Tibial artery (tissue), 4 donors: ENCODE measurements at regions not wholly inside any gene's neighbourhood (a gene's known extent, or its start where the extent isn't known, plus 50 kb on each side); places are given as distances from the start of the nearest gene placed in this dataset.
"Not testable (repeated sequence)": the region's sequence is repeated elsewhere in the genome, so short reads cannot be mapped to it uniquely, and the experiment has no call there.

Experiments used
- DNase-seq, 2 donors: peaks; one replicate each; pipeline ENCODE4 v3.0.0-alpha.2; 2019
- H3K27ac ChIP-seq, 2 donors: fragments of 200-600 bp; sonication (generic) in 1 of 2; 1 replicate in 1 of 2; 2 replicates in 1 of 2; pipeline ENCODE4 v1.5.1; 2018 to 2019; ENCODE audit warnings: mild to moderate bottlenecking in 1 of 2
- H3K27me3 ChIP-seq, 2 donors: fragments of 200-600 bp; sonication (generic) in 1 of 2; one replicate each; pipeline versions ENCODE4 v1.5.1 to v1.6.0; 2016 to 2019
- H3K36me3 ChIP-seq, 3 donors: fragments of 200-600 bp; sonication (generic) in 2 of 3; one replicate each; pipeline ENCODE4 v1.5.1; 2016 to 2019; ENCODE audit warnings: mild to moderate bottlenecking in 2 of 3
- H3K4me1 ChIP-seq, 4 donors: fragments of 200-600 bp; sonication (generic) in 2 of 4; 1 replicate in 3 of 4; 2 replicates in 1 of 4; pipeline ENCODE4 v1.5.1; 2016 to 2019
- H3K4me3 ChIP-seq, 2 donors: fragments of 200-600 bp; sonication (generic) in 1 of 2; 1 replicate in 1 of 2; 2 replicates in 1 of 2; pipeline ENCODE4 v1.5.1; 2018 to 2019; ENCODE audit warnings: mild to moderate bottlenecking in 2 of 2
- H3K9me3 ChIP-seq, 3 donors: fragments of 200-600 bp; sonication (generic) in 1 of 3; one replicate each; pipeline ENCODE4 v1.5.1; 2016 to 2019
- intact Hi-C: fragments of 100-400 bp; cut with DNase I; formaldehyde crosslinking; loops from one replicate; pipeline ENCODE4 v1.15.0; 2023; ENCODE audit warnings: low total_unique reads
- TF ChIP-seq, protein P1 (sequence below), 2 experiments: fragments of 200-600 bp in 1 of 2; fragments of 450-650 bp in 1 of 2; IDR thresholded peaks; one replicate each; pipeline ENCODE4 v1.5.1; 2017 to 2019; ENCODE audit warnings: antibody characterized with exemption in 2 of 2, mild to moderate bottlenecking in 1 of 2, moderate library complexity in 1 of 2

DNA sequence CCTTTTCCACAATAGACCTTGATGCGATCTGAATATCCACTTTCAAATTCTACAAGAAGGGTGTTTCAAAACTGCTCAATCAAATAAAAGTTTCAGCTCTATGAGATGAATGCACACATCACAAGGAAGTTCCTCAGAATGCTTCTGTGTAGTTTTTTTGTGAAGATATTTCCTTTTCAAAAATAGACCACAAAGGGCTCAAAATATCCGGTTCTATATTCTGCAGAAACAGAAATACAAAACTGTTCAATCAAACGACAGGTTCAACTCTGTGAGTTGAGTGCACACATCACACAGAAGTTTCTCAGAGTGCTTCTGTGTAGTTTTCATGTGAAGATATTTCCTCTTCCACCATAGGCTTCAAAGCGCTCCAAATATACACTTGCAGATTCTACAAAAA, 293.9 kb upstream of the DEFB115 start:
- peaks cover 0 to 3% (median 0%) of the 10 kb centered on the region in 3 donors for H3K9me3 ChIP-seq

DNA sequence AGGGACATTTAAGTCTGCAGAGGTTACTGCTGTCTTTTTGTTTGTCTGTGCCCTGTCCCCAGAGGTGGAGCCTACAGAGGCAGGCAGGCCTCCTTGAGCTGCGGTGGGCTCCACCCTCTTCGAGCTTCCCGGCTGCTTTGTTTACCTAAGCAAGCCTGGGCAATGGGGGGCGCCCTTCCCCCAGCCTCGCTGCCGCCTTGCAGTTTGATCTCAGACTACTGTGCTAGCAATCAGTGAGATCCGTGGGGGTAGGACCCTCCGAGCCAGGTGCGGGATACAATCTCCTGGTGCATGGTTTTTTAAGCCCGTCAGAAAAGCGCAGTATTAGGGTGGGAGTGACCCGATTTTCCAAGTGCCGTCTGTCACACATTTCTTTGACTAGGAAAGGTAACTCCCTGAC, 281.6 kb upstream of the DEFB115 start:
- DNase-seq, H3K4me3 ChIP-seq, H3K36me3 ChIP-seq, H3K27ac ChIP-seq, H3K9me3 ChIP-seq, H3K27me3 ChIP-seq, intact Hi-C loops, H3K4me1 ChIP-seq: not testable (repeated sequence)

More for the DNA sequence above, 293.9 kb upstream of the DEFB115 start:
- Histone ChIP-seq H3K4me1 (no peaks in the 10 kb centered on the region), H3K27me3 (no peaks in the 10 kb centered on the region), H3K27ac (no peak overlapping the region), H3K36me3 (no peaks in the 10 kb centered on the region), H3K4me3 (no peak overlapping the region)
- intact Hi-C loops, result no loop called here
- DNase-seq, result no peak
- TF ChIP-seq, protein P1, sequence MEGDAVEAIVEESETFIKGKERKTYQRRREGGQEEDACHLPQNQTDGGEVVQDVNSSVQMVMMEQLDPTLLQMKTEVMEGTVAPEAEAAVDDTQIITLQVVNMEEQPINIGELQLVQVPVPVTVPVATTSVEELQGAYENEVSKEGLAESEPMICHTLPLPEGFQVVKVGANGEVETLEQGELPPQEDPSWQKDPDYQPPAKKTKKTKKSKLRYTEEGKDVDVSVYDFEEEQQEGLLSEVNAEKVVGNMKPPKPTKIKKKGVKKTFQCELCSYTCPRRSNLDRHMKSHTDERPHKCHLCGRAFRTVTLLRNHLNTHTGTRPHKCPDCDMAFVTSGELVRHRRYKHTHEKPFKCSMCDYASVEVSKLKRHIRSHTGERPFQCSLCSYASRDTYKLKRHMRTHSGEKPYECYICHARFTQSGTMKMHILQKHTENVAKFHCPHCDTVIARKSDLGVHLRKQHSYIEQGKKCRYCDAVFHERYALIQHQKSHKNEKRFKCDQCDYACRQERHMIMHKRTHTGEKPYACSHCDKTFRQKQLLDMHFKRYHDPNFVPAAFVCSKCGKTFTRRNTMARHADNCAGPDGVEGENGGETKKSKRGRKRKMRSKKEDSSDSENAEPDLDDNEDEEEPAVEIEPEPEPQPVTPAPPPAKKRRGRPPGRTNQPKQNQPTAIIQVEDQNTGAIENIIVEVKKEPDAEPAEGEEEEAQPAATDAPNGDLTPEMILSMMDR (IDR thresholded peaks at IDR 0.05), result no peak

DNA sequence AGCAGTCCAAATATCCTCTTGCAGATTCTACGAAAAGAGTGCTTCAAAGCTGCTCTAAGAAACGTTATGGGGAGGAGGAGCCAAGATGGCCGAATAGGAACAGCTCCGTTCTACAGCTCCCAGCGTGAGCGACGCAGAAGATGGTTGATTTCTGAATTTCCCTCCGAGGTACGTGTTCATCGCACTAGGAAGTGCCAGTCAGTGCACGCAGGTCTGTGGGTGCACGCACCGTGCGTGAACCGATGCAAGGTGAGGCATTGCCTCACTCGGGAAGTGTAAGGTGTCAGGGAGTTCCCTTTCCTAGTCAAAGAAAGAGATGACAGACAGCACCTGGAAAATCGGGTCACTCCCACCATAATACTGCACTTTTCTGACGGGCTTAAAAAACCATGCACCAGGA, 272.1 kb upstream of the DEFB115 start:
- no peak for DNase-seq
- H3K9me3 ChIP-seq, result peaks cover 0 to 3% (median 0%) of the 10 kb centered on the region in 3 donors
- H3K27ac ChIP-seq, result no peak overlapping the region

More for the DNA sequence above, 272.1 kb upstream of the DEFB115 start:
- intact Hi-C loops, result no loop called here
- H3K27me3 ChIP-seq, result no peaks in the 10 kb centered on the region
- TF ChIP-seq, protein P1 (IDR thresholded peaks at IDR 0.05), result no peak
- H3K4me3 ChIP-seq, result no peak overlapping the region
- no peaks in the 10 kb centered on the region for H3K36me3 ChIP-seq
- H3K4me1 ChIP-seq, result no peaks in the 10 kb centered on the region
